ENCODE measurements at regions not wholly inside any gene's neighbourhood (a gene's known extent, or its start where the extent isn't known, plus 50 kb on each side); places are given as distances from the start of the nearest gene placed in this dataset.
"Not testable (repeated sequence)": the region's sequence is repeated elsewhere in the genome, so short reads cannot be mapped to it uniquely, and the experiment has no call there.

DNA sequence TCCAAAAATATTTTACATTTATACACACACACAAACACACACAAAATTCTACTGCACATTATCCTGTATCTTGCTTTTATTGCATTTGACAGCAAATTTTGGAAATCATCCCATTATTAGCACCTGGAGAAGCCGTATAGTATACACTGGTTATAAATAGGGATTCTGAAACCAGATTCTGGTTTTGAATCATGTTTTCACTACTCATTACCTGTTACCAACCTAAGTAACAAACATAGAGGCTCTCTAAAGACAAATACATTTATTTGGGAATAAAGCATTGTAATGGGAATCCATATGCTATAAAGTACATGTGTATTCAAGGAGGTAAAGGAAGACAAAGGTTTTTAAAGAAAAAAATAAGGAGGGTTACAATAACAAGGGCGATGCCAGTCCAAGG lies 106.8 kb downstream of the OR2B2 start:
- no peak for DNase-seq (ENCODE audit: low read depth in 1 of 2, low spot score in 2 of 2)
- H3K36me3 ChIP-seq = no peaks in the 10 kb centered on the region
- H3K27ac ChIP-seq = no peak overlapping the region
- H3K4me1 ChIP-seq (replicated peaks) = peaks cover 21% of the 10 kb centered on the region
- H3K27me3 ChIP-seq (replicated peaks) = no peaks in the 10 kb centered on the region
- H3K9me3 ChIP-seq (replicated peaks) = no peaks in the 10 kb centered on the region
- H3K4me3 ChIP-seq = no peak overlapping the region

DNA sequence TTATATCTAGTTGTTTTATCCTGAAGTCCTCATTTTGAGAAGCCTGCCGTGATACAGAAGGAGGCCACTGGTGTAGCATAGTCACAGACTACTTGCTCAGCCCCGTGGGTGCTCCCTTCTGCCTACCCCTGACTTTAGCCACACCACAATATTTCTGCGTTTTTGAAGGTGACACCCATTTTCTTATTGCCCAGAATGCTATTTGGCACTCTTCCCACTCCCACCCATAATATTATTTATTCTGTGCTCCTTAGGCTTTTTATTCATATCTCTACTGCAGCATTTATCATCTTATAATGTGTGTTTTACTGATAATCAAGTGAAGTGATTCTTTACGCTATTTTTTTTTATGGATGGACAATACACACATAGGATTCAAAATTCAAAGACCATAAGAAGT lies 107.3 kb downstream of the OR2B2 start:
- Histone ChIP-seq H3K27me3 (replicated peaks) (no peaks in the 10 kb centered on the region), H3K4me3 (no peak overlapping the region), H3K27ac (no peak overlapping the region), H3K4me1 (replicated peaks) (peaks cover 21% of the 10 kb centered on the region), H3K36me3 (no peaks in the 10 kb centered on the region), H3K9me3 (replicated peaks) (no peaks in the 10 kb centered on the region)
- no peak for DNase-seq (ENCODE audit: low read depth in 1 of 2, low spot score in 2 of 2)

DNA sequence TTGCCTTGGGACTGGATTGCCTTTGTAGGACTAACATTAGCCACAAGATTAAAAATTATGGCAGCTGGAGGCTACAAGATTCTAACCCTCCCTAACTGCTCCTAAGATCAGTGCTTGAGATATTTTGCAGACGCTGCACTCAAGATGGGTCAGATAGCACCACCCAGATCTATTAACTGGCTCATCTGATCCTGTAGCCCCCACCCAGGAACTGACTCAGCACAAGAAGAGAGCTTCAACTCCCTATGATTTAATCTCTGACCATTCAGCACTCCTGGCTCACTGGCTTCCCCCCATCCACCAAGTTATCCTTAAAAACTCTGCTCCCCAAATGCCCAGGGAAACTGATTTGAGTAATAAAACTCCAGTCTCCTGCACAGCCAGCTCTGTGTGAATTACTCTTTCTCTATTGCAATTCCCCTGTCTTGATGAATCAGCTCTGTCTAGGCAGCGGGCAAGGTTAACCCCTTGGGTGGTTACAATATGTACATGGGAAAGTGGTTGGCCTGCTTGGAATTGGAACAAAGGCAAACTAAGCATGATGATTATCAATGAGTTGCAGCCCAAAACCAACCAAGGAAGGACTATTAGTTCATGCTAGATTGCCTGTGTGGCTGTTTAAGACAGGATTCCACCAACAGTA lies 111.3 kb downstream of the OR2B2 start:
- no peaks in the 10 kb centered on the region for H3K27me3 ChIP-seq (replicated peaks)
- H3K4me3 ChIP-seq = no peak overlapping the region
- H3K4me1 ChIP-seq (replicated peaks) = 0 out of 2 replicates have a peak, but pooled peaks cover 3% of the 10 kb centered on the region
- no peaks in the 10 kb centered on the region for H3K9me3 ChIP-seq (replicated peaks)
- no peak overlapping the region for H3K27ac ChIP-seq
- no peaks in the 10 kb centered on the region for H3K36me3 ChIP-seq
- DNase-seq (ENCODE audit: low read depth in 1 of 2, low spot score in 2 of 2) = no peak

DNA sequence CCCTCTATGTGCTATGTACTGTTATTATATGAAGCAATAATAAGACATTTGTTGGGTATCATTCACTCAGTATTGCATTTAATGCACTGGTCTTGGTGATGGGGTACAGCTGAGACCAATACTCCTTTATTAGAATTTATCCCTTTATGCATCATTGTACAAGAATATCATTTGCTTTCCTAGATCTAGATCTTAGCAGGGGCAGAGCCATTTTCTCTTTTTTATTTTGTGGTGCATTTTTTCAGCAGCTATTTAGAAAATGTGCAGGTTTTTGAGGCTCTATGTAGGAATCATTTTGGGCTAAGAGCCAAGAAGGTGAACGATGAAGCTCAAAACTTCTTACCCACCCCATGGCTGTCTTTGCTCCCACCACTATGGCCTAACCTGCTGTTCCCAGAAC lies 114.2 kb downstream of the OR2B2 start:
- Histone ChIP-seq H3K36me3 (peaks cover 2% of the 10 kb centered on the region; the same call in 1 of the 2 replicates), H3K27ac (no peak overlapping the region), H3K4me1 (replicated peaks) (peaks cover 12% of the 10 kb centered on the region), H3K9me3 (replicated peaks) (no peaks in the 10 kb centered on the region), H3K27me3 (replicated peaks) (no peaks in the 10 kb centered on the region), H3K4me3 (no peak overlapping the region)
- DNase-seq (ENCODE audit: low read depth in 1 of 2, low spot score in 2 of 2) = no peak

DNA sequence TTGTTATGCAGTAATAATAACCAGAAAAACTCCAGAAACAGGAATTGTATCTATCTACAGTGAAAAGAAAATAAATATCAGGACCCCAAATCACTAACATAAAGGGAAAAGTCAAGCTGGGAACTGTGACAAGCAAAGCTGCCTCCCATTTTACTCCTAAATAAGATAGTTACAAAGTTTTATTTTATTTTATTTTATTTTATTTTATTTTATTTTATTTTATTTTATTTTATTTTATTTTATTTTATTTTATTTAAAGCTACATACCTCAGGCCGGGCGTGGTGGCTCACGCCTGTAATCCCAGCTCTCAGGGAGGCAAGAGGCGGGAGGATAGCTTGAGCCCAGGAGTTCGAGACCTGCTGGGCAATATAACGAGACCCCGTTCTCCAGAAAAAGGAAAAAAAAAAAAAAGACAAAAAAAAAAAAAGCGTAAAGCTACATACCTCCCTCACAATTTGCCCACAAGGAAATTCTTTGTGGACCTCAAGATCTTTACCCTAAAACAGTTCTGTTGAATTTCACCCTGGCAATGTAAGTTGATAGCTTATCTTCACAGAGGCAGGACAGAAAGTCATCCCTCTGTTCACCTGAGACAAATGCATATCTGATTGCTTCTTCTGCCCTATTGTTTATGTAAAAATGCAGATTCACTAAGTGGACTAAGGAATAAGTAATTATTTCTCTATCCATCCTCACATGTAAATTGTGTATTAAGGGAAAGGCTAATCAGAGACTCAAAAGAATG lies 115.3 kb downstream of the OR2B2 start:
- not testable (repeated sequence) for H3K27ac ChIP-seq; DNase-seq (ENCODE audit: low read depth in 1 of 2, low spot score in 2 of 2); H3K27me3 ChIP-seq (replicated peaks); H3K4me3 ChIP-seq; H3K36me3 ChIP-seq; H3K9me3 ChIP-seq (replicated peaks)
- peaks cover 13% of the 10 kb centered on the region for H3K4me1 ChIP-seq (replicated peaks)

DNA sequence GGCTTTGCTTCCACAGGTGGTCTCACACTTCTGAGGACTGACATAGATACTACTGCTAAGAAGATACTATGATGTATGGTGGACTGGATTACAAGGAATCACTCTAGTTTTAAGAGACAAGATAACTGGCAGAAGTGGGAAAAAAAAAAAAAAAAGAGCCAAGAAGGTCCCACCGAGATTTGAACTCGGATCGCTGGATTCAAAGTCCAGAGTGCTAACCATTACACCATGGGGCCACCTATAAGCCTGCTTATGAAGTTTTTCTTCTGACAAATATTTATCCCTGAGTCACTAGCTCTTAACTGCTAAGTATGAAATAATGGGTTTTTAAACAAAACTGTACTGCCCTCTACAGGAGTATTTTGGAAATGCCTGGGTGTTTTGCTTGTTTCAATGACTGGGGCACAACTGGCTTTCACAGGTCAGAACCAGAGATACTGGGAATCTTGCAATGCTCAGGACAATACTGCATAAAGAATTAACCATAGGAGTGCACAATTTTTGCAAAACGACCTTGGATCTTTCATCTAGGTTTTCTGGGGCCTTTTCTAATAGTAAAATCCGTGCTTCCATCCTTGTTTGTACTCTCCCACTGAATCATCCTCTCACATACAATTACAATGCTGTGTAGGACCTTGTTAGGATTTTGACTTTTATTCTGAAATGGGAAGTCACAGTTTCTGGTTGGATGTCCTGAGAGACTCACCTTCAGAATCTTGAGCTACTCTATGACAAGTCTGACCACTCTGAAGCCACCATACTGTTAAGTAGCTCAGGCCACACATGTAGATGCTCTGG lies 116.3 kb downstream of the OR2B2 start:
- Histone ChIP-seq H3K9me3 (replicated peaks) (no peaks in the 10 kb centered on the region), H3K27ac (no peak overlapping the region), H3K36me3 (peaks cover 2% of the 10 kb centered on the region; the same call in 1 of the 2 replicates), H3K4me1 (replicated peaks) (peaks cover 13% of the 10 kb centered on the region), H3K27me3 (replicated peaks) (no peaks in the 10 kb centered on the region), H3K4me3 (no peak overlapping the region)
- DNase-seq (ENCODE audit: low read depth in 1 of 2, low spot score in 2 of 2) = peak; percentile 61 to 94

DNA sequence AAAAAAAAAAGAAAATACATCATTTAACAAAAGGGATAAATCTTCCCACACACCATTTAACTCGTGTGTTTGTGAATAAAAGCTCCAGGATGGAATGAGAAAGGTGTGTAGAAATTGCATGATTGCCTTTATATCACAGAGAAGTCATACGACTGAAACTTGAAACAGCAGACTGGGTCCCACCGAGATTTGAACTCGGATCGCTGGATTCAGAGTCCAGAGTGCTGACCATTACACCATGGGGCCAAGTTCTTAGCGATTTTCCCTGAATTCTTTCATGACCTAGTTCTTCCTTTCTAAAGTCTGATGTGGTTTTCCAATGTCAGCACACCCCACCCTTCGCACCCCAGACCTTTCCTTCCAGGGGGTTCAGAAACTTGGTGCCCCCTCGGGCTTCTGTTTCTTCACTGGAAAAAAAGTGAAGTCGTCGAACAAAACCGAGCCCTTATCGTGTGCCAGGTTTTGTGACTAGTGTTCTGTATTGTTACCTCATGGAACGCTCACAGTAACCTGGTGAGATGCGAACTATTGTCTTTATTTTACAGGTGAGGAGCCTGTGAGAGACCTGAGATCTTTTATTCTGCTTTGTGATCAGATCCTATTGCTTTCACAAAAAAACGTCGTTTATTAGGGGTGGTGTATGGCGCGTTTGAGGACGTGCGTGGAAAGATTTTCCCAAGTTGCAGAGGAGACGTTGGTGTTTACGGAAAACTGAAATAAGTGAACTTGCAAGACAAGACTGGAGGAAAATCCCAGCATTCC lies 120.8 kb downstream of the OR2B2 start:
- H3K27me3 ChIP-seq (replicated peaks) = no peaks in the 10 kb centered on the region
- H3K27ac ChIP-seq = peak overlapping the region; percentile 35
- DNase-seq (ENCODE audit: low read depth in 1 of 2, low spot score in 2 of 2) = peak; percentile 71 to 86

DNA sequence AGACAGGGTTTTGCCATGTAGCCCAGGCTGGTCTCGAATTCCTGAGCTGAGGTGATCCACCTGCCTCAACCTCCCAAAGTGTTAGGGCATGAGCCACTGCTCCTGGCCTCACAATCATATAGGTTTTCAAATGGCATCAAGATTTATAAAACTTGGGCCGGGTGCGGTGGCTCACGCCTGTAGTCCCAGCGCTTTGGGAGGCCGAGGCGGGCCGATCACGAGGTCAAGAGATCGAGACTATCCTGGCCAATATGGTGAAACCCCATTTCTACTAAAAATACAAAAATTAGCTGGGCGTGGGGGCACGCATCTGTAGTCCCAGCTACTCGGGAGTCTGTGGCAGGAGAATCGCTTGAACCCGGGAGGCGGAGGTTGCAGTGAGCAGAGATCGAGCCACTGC lies 123.8 kb downstream of the OR2B2 start:
- H3K4me1 ChIP-seq (replicated peaks); DNase-seq (ENCODE audit: low read depth in 1 of 2, low spot score in 2 of 2); H3K9me3 ChIP-seq (replicated peaks); H3K4me3 ChIP-seq; H3K36me3 ChIP-seq; H3K27me3 ChIP-seq (replicated peaks); H3K27ac ChIP-seq: not testable (repeated sequence)

More for the DNA sequence above, 120.8 kb downstream of the OR2B2 start:
- H3K9me3 ChIP-seq (replicated peaks) = no peaks in the 10 kb centered on the region
- H3K4me1 ChIP-seq (replicated peaks) = peaks cover 13% of the 10 kb centered on the region
- H3K36me3 ChIP-seq = peaks cover 2% of the 10 kb centered on the region; the same call in 1 of the 2 replicates
- peak overlapping the region; percentile 44 for H3K4me3 ChIP-seq

DNA sequence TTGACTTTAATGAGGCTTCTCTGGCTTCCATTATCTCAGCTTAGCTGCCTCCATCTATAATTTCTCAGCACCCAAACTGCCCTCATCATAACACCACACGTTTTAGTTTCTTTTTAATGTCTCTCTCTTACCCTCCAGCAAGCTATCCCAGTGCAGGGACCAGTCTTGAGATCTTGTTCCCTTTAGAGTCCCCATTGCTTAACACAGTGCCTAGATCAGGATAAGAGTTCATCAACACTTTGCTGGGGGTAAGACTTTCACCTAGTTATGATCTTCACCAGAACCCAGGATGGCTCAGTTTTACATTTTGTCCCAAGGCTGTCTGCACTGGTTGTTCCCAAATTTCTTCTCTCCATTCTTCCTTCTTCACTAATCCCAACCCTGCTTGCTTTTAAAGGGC lies 126.1 kb downstream of the OR2B2 start:
- Histone ChIP-seq H3K27me3 (replicated peaks) (no peaks in the 10 kb centered on the region), H3K4me1 (replicated peaks) (no peaks in the 10 kb centered on the region), H3K27ac (no peak overlapping the region), H3K36me3 (no peaks in the 10 kb centered on the region), H3K9me3 (replicated peaks) (no peaks in the 10 kb centered on the region), H3K4me3 (no peak overlapping the region)
- DNase-seq (ENCODE audit: low read depth in 1 of 2, low spot score in 2 of 2) = no peak

DNA sequence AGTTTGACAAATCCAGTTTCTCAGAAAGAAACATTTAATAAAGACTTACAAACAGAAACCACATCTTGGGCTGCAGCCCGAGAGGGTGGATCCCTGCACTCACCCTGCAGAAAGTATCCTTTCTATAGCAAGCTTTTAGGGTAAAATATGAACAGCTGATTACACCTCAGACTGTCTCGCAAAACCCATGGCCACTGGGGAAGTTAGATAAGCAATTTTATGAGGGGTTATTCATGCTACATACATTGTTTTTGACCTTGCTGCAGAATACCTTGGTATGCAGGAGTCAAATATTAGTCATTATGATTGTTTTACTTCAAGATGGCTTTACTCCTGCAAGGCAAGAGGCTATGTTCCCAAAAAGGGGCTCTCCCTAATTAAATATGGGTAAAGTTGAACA lies 126.9 kb downstream of the OR2B2 start:
- H3K27me3 ChIP-seq (replicated peaks) = no peaks in the 10 kb centered on the region
- H3K27ac ChIP-seq = no peak overlapping the region
- H3K36me3 ChIP-seq = no peaks in the 10 kb centered on the region
- no peak for DNase-seq (ENCODE audit: low read depth in 1 of 2, low spot score in 2 of 2)
- no peaks in the 10 kb centered on the region for H3K9me3 ChIP-seq (replicated peaks)
- no peak overlapping the region for H3K4me3 ChIP-seq
- no peaks in the 10 kb centered on the region for H3K4me1 ChIP-seq (replicated peaks)

DNA sequence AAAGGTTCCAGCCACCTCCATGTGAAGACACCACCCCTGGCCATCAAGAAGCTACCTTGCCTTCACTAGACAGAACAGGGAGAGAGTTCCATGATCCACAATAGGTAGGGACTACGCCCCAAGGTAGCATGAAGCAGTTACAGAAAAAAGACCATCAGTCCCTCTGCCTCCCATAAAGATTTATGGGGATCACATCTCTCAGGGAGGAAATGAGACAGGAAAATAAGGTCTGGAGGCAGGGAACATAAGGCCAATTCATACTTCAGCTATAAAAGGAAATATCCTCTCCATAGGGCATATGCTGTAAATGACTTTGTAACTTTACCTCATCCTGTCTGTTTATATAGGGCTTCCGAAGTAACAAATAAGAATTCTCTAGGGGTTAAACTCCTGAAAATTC lies 129.4 kb downstream of the OR2B2 start:
- no peaks in the 10 kb centered on the region for H3K36me3 ChIP-seq
- no peak overlapping the region for H3K4me3 ChIP-seq
- H3K27ac ChIP-seq = no peak overlapping the region
- H3K27me3 ChIP-seq (replicated peaks) = 0 out of 2 replicates have a peak, but pooled peaks cover 3% of the 10 kb centered on the region
- no peak for DNase-seq (ENCODE audit: low read depth in 1 of 2, low spot score in 2 of 2)
- H3K4me1 ChIP-seq (replicated peaks) = no peaks in the 10 kb centered on the region
- no peaks in the 10 kb centered on the region for H3K9me3 ChIP-seq (replicated peaks)

DNA sequence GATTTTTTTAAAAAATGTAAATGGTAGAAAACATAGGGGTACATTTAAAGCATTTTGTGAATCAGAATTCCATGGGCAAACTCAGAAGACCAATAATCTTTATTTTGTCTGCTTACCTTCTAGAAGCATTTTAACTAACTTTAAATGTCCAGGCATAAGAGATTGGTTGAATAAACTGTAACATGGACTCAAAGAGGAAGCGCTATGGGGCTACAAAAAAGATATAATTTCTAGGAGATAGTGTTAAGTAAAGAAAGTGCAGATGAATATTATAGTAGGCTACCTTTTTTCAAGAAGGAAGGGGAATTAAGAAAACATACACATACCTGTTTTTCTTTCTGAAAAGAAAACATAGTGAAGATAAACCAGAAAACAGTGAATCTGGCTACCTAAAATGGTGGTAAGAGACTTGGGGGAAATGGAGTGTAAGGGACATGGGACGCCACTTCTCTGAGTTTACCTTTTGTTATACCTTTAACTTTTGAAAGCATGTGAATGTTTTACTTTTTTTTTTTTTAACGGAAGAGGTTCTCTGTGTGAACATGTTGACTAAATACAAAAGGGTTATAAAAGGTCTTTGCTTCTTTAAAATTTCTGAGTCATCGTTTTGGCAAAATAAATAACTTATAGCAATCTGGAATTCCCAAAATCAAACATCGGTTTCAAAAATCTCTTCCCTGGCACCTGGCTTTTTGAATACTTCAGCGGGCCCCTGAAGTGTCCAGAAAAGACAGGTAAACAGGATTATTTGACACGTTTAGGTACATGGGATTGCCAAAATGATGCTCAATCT lies 133.4 kb downstream of the OR2B2 start:
- DNase-seq (ENCODE audit: low read depth in 1 of 2, low spot score in 2 of 2) = no peak
- H3K27me3 ChIP-seq (replicated peaks) = 0 out of 2 replicates have a peak, but pooled peaks cover 3% of the 10 kb centered on the region
- H3K27ac ChIP-seq = no peak overlapping the region
- H3K4me1 ChIP-seq (replicated peaks) = no peaks in the 10 kb centered on the region
- no peak overlapping the region for H3K4me3 ChIP-seq
- H3K36me3 ChIP-seq = no peaks in the 10 kb centered on the region
- no peaks in the 10 kb centered on the region for H3K9me3 ChIP-seq (replicated peaks)
